ENCODE measurements at regions not wholly inside any gene's neighbourhood (a gene's known extent, or its start where the extent isn't known, plus 50 kb on each side); places are given as distances from the start of the nearest gene placed in this dataset.
"Not testable (repeated sequence)": the region's sequence is repeated elsewhere in the genome, so short reads cannot be mapped to it uniquely, and the experiment has no call there.

DNA sequence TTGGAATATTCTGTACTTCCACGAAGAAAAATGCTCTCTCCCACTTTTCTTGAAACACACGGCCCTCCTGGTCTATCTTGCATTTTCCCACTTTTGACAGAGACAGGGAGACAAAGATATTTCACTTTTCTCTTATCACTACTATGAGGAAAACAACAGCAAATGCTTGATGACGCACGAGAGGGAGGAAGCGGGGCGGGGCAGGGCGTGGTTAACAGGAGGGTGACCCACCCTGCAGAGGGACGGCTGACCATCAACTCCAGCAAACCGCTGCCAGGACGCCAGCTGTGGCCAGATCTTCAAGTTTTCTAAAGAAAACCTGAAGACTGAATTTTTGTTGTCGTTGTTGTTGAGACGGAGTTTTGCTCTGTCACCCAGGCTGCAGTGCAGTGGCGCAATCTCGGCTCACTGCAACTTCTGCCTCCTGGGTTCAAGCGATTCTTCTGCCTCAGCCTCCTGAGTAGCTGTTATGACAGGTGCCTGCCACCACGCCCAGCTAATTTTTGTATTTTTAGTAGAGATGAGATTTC lies 63.8 kb downstream of the NSUN5 start:
- DNase-seq (ENCODE audit: low spot score): not testable (repeated sequence)

DNA sequence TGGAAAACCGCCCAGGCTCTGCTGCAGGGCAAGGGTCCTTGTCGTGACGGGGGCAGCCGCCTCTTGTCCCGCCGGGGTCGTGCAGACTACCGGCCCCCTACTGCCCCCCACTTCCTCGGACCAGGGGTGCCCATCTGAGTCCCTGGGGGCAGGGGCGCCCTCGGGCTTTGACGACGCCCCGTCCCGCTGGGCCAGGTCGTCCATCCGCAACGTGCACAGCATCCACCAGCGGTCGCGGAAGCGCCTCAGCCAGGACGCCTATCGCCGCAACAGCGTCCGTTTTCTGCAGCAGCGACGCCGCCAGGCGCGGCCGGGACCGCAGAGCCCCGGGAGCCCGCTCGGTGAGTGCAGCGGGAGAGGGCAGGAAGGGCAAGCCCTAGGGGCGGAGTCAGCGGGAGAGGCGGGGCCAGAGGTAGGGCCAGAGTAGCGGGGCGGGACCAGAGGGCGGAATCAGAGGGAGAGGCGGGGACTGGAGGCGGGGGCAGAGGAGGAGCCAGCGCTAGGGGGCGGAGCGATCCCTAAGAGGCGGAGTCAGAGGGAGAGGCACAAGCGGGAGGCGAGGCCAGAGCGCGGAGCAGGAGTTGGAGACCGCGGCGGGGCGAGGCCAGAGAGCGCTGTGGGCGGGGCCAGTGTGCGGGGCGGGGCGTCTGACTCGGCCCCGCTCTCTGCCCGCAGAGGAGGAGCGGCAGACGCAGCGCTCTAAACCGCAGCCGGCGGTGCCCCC lies 73.5 kb downstream of the NSUN5 start:
- DNase-seq (ENCODE audit: low spot score): peak; percentile 92

DNA sequence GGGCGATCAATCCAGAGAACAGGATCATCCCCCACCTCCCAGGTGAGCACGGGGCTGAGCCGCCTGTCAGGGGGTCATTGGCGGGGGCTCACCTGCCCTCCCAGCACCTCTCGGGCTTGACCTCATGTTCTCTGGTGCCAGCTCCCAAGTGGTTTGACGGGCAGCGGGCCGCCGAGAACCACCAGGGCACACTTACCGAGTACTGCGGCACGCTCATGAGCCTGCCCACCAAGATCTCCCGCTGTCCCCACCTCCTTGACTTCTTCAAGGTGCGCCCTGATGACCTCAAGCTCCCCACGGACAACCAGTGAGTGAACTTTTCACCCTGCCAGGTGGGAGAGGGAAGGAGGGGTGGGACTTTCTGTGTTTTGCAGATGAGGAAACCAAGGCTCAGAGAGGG lies 82.9 kb downstream of the NSUN5 start:
- DNase-seq (ENCODE audit: low spot score): not testable (repeated sequence)

DNA sequence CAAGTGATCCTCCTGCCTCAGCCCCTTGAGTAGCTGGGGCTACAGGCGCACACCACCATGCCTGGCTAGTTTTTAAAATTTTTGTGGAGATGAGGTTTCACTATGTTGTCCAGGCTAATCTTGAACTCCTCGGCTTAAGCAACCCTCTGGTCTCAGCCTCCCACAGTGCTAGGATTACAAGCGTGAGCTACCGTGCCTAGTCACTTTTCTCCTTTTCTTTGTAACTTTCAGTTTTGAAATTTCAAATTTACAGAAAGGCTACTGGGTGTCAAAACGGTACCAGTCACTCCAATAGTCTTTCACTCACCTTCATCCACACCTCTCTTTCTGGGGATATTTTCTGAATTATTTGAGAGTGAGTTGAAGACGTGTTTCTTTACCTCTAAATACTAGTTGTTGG lies 86.9 kb downstream of the NSUN5 start:
- DNase-seq (ENCODE audit: low spot score): not testable (repeated sequence)

DNA sequence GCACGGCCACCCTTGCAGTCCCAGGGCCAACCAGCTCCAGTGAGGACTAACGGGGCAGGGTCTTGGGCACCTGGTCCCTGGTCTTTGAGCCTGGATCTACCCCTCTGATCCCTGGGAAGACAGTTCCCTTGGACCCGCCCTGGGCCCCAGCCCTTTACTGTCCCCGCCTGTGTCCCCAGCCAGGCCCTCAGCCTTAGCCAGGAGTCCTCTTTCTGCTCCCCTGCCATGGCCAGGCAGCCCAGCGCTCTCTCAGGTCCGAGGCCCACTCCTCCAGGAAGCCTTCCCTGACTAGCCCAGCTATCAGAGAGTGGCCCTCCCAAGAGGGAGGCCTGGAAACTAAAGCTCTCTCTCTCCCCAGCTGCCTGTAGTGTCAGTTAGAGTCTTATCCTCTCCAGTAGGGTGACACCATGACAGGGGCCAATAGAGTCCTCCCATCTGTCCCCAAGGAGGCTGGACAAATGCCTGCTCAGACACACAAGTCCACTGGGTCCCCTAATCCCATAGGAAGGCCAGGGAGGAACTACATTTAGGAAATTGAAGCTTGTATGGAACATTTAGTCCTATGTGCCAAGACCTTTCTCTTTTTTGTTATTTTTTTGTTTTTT lies 87.8 kb downstream of the NSUN5 start:
- DNase-seq (ENCODE audit: low spot score): not testable (repeated sequence)

DNA sequence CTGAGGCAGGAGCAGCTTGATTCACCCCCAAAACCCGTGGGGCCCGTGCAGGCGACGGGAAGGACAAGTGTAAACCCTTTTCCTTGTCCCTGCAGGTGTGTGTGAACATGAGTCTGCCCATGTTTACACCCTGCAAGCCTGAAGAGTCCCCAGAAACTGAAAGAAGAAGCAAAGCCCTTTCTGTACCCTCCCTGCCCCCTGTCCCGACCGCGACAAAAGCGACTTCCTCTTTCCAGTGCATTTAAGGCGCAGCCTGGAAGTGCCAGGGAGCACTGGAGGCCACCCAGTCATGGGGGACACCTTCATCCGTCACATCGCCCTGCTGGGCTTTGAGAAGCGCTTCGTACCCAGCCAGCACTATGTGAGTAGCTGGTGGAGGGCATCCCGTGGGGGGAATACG lies 88.3 kb downstream of the NSUN5 start:
- DNase-seq (ENCODE audit: low spot score): not testable (repeated sequence)

DNA sequence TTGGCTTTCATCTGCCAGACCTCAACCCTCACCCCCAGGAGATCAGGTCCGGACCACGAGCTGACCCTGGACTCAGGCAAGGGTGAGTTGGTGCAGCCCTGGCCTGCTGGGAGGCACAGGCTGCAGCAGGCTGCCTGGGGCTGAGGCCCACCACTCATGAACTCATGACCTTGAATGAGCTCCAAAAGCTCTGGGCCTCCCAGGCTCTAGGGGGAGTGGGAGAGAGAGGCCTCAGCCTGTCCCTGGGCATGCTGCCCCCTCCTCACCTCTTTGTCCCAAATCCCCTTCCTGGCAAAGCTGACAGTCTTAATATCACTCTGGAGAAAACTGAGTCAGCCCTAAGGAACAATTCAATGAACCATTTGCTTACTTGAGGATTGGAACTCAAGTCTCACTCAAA lies 89.8 kb downstream of the NSUN5 start:
- not testable (repeated sequence) for DNase-seq (ENCODE audit: low spot score)

DNA sequence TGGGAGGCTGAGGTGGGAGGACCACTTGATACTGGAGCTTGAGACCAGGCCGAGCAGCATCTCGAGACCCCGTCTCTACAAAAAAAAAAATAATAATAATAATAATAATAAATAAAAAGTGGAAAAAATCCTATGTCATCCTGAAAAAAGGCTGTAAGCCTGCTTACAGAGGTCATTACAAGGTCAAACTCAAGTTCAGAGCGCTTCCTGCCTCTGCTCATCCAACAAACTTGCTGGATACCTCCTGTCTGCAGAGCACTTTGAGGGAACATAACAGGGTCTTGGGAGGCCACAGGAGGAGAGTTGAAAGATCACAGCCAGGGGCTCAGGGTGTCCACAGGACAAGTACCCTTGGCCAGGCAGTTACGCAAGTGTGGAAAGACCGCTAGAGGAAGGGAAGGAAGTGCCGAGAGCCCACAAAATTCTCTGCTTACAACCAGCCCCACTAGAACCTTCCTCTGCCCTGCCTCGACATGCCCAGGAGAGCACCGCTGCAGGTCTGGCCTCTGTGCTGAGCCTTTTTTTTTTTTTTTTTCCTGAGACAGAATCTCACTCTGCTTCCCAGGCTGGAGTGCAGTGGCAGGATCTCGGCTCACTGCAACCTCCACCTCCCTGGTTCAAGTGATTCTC lies 92.5 kb downstream of the NSUN5 start:
- DNase-seq (ENCODE audit: low spot score): not testable (repeated sequence)

DNA sequence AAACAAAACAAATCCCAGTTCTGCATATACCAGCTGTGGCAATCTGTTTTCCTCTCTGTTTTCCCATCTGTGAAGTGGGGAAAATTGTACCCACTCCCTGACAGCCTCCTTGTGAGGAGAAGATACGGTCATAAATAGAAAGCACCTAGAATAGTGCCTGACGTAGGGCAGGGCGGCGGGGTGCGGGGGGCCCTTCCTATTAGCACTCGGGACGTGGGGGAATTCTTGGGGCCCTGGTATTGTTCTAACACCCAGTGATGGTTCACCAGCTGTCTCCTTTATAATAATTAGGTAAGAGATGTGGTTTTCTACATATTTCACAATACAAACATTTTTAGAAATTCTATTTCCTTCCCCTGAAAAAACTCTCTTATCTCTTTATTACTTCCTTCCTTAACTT lies 93.4 kb downstream of the NSUN5 start:
- DNase-seq (ENCODE audit: low spot score): not testable (repeated sequence)

DNA sequence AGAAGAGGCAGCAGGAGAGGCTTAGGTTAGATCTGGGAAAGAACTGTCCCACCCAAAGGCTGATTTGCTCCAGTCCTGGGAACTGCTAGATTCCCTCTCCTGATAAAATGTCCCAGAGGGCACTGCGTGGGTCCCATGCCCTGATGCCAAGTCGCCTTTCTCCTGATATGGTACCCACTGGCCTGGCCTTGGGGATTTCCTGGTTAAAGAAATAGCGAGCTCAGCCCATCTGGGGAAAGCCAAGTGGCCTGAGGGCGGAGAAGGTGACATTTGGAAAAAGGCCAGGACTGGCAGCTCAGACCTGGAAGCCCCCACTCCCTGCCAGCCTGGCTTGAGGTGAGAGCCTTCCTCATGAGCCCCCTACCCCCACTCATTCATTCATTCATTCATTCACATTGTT lies 94.2 kb downstream of the NSUN5 start:
- not testable (repeated sequence) for DNase-seq (ENCODE audit: low spot score)

DNA sequence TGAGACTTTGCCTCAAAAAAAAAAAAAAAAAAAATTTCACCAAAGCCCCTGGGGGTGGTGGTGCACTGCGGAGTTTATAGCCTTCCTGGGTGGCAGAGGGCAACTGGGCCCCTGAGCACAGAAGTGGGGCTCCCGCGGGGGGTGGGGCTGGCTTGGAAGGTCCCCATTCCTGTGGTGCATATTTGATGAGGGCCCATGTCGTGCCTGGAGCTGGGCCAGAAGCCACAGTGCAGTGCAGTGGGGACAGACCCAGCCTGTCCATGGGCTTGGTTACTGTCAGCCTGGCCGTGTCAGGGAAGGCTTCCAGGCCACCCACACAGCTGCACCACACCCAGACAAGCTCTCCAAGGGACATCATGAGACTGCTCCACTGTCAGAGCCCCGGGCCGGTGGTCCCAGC lies 95.5 kb downstream of the NSUN5 start:
- DNase-seq (ENCODE audit: low spot score): not testable (repeated sequence)

DNA sequence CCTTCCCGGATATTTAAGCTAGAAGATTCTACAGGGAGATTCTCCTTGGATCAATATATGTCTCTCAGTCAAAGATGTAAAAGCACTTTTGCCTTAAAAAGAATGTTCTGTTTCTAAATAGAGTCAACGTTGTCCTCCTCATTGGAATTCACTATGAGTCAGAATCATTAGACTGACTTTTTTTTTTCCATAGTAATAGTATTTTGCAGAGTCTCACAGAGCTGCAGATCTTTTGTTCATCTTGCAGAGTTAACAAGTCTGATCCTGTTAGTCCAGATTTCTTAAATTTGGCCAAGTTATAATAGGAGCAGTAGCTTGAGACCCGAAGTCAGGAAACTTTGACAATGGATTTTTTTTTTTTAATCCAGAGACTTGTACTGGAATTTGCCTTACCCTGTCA lies 103.0 kb downstream of the NSUN5 start:
- DNase-seq (ENCODE audit: low spot score): not testable (repeated sequence)

DNA sequence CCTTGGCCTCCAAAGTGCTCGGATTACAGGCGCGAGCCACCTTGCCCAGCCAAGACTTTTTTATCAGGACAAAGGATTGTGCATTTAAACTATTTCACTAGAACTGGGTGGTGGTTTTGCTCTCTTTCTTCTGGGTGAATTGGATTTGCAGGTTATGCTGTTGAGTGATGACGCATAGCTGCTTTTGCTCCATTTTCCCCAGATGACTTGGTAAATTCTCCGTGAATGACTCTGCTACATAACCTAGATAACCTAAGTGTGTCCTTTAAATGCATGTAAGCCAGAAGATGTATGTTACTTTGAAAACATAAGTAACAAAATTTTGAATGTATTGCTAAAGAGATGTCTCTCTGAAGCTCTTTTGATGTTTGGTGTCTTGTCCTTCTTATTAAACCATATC lies 103.7 kb downstream of the NSUN5 start:
- DNase-seq (ENCODE audit: low spot score): not testable (repeated sequence)

DNA sequence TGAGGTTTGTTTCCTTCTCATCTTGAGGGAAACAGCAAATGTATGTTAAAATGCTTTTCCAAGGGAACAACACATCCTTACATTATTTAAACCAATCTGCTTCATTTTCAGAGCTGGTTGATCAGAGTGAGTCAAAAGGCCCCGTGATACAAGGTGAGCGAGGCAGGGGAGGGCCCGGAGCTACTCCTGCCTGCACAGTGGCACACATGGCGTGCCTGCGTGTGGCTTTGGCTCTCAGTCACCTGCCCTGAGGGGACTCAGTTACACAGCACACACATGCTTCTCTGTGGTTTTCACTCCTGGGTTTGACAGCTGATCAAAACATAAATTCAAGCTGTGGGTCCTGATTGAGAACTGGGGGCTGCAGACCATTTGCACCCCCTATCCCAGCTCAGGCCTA lies 105.3 kb downstream of the NSUN5 start:
- not testable (repeated sequence) for DNase-seq (ENCODE audit: low spot score)

DNA sequence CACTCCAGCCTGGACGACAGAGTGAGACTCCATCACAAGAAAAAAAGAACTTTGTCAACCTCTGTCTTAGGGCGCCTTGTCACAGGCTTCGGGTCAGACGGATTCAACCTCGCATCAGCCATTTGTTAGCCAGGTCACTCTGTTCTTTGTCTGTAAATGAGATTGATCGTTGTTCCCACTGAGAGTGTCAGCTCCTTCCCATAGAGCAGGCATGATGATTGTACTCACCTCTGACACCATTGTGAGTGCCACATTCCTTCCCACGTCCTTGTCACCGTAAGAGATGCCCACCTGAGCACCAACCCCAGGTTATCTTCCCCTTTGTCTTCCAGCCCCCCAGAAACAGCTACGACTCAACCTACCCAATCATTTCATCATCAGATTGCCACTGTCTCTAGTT lies 107.4 kb downstream of the NSUN5 start:
- not testable (repeated sequence) for DNase-seq (ENCODE audit: low spot score)

DNA sequence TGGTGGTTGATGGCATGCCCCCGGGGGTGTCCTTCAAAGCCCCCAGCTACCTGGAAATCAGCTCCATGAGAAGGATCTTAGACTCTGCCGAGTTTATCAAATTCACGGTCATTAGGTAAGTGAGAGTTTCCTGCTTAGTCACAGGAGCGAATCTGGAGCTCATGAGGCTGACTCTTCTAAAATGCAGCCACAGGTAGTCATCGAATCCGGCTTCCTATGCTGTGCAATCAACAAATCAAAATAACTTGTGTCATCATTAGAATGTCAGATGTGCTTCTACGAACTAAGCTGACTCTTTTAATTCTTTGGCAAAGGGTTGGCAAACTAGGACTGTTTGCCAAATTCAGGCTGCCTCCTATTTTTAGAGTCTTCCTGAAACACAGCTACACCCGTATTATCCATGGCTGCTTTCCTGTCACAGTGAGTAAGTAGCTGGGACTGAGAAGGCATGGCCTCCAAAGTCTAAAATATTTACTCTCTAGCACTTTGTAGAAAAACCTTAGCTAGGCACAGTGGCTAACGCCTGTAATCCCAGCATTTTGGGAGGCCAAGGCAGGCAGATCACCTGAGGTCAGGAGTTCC lies 108.0 kb downstream of the NSUN5 start:
- DNase-seq (ENCODE audit: low spot score): not testable (repeated sequence)

DNA sequence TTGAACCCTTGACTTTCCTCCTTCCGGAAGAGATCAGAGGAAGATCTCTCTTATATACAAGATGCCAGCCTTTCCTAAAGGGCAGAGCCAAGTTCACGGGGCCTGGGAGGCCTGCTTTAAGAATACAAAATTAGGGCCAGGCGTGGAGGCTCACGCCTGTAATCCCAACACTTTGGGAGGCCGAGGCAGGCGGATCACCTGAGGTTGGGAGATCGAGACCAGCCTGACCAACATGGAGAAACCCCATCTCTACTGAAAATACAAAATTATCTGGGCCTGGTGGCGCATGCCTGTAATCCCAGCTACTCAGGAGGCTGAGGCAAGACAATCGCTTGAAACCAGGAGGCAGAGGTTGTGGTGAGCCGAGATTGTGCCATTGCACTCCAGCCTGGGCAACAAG lies 108.2 kb upstream of the SPDYE9 start:
- not testable (repeated sequence) for DNase-seq (ENCODE audit: low spot score)

DNA sequence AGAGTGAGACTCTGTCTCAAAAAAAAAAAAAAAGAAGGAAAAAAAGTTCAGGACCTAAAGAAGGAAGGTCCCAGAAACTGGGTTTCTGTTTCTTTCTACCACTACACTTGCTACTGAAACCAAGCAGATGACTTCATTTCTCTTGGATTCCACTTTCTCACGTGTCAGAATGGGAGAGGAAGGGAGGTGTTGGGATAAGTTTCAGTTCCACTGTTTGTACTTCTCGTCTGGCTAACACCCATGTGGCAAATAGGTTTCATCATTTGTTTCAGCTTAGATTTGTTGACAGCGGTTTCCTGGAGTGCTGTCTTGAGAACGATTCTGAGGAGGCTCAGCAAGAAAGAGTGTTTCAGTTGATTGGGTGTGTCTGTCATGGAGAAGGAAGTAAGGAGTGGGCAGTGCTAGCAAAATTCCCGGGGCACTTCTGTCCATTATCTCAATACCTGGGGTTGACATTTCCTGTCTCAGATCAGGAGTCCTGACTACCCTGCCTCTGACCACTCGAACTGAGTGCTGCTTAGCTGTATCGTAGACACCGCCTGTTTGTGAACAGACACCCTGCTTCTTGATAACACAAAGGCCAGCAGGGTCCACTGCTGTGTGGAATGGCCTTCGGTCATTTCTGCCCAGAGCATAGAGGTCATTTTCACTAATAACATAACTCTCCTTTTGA lies 104.8 kb upstream of the SPDYE9 start:
- not testable (repeated sequence) for DNase-seq (ENCODE audit: low spot score)

DNA sequence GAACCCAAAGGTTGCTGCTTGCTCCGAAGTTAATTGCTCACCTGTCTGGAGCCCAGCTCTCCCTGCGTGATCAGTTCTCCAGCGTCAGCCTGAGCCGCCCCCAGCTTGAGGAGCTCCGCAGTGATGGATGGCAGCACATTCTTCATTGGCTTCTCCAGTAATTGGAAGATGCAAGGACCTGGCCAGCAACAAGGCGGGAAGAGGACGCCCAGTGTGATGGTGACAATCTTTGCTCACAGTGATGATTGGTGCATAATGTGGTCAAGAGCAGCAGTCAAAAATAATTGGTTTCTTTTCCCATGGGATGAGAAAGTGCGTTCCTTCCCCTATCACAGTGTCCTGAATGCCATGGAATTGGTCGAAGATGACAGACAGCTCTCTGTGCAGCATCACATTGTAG lies 102.4 kb upstream of the SPDYE9 start:
- not testable (repeated sequence) for DNase-seq (ENCODE audit: low spot score)

DNA sequence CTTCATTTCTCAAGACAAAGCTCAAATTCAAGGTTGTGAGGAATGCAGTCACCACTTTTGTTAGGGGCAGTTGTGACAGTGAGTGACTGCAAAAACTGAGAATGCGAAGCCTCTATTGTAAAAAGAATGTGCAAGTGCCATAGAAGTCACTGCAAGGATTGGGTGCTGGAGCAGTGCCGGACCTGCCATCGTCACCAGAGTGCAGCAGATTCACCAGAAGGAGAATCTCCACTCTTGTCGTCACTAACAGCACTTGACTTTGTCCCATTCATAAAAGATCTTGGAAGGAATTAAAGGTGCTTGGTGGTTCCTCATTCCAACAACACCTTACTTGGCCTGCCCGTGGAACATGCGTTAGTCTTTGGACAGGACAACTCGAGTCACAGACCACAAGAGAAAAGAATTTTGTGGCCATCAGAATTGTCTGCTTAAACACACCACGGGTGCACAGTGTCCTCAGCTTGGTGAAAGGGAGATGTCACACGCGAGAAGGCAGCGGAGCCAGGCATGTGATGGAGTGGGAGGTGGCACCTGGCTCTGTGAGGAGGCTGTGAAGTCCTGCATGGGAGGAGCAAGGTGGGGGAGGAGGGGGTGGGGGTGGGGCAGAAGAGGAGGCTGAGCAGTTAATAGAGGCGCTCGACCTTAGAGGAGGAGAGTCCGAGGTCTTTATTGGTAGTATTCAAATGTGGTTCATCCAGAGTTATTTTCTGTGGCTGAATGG lies 100.9 kb upstream of the SPDYE9 start:
- not testable (repeated sequence) for DNase-seq (ENCODE audit: low spot score)

DNA sequence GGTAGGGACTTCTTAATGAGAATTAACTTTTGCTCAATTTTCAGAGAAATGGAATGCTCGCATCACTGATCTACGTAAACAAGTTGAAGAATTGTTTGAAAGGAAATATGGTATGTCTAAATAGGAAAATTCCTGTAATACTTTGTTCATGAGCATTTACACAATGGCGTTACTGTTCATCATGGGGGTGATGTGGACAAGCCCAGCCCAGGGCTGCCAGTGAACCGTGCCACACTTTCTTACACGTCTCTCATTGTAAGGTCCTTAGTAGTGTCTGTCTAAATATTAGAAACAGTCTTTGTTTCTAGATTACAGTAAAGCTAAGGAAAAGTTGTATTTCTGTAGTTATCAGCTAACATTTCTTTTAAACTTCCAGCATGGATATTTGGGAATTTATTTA lies 91.0 kb upstream of the SPDYE9 start:
- DNase-seq (ENCODE audit: low spot score): not testable (repeated sequence)

Data from CD4-positive, alpha-beta T cell treated with Interleukin-15 for 4 hours (primary cell).